IPS DF 19.7 (cell line): ENCODE measurements at regions not wholly inside any gene's neighbourhood (a gene's known extent, or its start where the extent isn't known, plus 50 kb on each side); places are given as distances from the start of the nearest gene placed in this dataset.

Experiments used
- DNase-seq: peaks from one replicate; pipeline ENCODE4 v3.0.0-alpha.2; 2013; ENCODE audit warnings: low read depth, low spot score

DNA sequence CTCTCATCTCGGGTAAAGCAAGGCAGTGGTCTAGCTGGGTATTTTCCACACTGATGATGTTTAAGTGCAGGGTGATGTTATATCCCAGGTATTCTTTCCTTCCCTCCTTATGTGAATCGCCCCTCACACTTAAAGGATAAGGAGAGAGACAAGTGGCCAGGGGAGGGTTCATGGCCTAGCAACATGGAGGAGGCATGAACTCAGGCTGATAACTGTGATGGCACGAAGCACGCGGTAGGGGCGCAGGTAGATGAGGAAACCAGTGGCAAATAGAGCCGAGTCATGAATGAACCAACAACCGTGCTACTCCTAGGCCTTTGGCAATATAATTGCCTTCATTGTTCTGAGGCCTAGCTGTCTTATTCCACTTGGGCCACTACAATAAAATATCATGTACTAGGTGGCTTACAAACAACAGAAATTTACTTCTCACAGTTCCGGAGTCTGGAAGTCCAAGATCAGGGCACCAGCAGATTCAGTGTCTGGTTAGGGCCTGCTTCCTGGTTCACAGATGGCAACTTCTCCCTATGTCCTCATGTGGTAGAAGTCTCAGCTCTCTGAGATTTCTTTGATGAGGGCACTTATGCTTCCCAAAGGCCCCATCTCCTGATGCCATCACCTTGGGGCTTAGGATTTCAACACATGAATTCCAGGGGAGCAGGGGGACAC lies 56.0 kb upstream of the PIK3CG start:
- DNase-seq: no peak

DNA sequence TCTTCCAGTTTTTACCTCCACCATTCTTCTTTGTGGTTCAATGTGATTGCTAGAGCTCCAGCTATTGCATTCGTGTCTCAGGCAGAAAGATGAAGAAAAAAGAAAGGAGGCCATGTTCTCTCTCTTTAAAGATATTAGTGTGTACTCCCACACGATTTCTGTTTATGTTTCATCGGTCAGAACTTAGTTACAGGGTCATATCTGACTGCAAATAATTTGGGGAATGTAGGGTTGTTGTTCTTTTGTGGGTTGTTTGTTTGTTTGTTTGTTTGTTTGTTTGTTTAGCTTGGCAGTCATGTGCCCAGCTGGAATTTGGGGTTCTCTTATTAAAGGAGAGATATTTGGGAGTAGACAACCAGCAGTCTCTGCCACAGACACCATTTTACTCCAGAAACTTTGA lies 53.6 kb upstream of the PIK3CG start:
- no peak for DNase-seq

DNA sequence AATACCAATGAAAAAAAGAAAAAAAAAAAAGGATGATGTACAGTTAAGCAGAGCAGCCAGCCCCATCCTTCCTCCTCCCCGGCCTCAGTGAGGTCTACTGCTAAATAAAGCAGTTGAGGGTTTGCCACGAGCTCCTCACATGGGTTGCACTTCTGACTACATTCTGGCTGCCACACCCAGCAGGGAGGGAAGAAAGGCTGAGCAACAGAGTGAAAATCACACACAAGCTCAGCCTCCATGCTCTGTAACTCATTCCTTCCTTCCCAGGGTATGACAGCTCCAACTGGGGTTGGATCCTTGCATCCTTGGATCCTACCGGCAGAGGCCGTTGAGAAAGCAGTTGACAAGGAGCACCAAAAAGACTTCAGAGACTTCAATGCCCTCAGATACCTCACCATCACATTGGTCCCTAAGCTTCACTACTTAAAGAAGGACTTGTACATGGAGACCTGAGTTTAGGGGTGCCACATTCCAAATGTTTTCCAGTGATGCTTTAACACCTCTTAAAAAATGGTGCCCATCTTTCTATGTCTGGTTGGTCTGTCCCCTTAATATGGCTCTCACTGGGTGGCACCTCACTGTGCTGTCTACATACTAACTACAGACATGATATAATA lies 52.9 kb upstream of the PIK3CG start:
- no peak for DNase-seq

DNA sequence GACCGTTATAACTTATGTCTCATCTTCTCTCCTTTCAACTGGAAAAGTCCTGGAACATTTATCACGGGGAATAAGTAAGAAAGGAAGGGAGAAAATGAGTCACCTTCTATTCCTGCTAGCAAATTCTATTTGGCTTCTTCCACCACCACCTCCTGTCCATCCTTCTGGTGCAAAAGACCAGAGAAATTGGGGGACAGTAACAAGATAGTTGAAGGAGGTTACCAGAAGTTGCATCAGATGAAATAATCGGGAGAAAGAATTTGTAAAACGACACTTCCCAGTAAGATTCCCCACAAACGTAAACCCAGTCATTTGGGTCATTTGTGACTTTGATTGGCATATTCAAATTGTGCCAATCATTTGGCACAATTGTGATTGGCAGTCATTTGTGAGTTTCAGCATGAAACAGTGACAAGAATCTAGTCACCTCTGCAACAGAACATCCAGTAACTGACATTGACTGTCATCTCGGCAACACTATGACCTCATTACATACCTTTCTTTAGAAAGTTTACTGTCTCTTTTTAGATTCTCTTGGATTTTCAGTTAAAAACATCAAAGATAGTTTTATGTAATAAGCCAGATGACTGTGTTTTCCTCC lies 51.3 kb upstream of the PIK3CG start:
- DNase-seq: no peak

DNA sequence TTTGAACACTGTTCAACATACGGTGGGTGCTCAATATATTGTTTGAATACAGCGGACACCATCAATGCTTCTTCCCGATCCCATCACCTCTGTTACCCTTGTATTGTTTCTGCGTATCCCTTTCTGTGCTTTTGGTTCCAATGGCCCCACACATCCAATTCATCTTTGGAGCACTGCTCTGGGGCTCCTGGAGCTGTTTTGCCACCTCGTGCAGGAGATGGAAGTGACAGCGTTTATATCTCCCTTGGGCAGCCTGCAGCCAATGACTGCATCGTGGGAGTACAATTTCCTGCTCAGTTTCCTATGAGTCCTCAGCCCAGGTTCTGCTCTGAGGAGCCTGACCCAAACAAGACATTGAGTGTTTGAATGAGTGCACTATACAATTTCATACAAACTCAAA lies 50.2 kb upstream of the PIK3CG start:
- DNase-seq: no peak
